ENCODE measurements at regions not wholly inside any gene's neighbourhood (a gene's known extent, or its start where the extent isn't known, plus 50 kb on each side); places are given as distances from the start of the nearest gene placed in this dataset.
"Not testable (repeated sequence)": the region's sequence is repeated elsewhere in the genome, so short reads cannot be mapped to it uniquely, and the experiment has no call there.

- intact Hi-C loops (cut with DNase I): no loop called here
- ATAC-seq (no peak), DNase-seq (ENCODE audit: missing footprints) (no peak)
Measured at GRCh38 chr2:194723446-194723845, 933.6 kb upstream of the SLC39A10 start.

- no peak for DNase-seq (ENCODE audit: missing footprints)
- ATAC-seq: no peak
- intact Hi-C loops (cut with DNase I): no loop called here
Measured at GRCh38 chr2:194721227-194721626, 935.8 kb upstream of the SLC39A10 start.

GRCh38 chr2:194720462-194720861 is 936.6 kb upstream of the SLC39A10 start:
- intact Hi-C loops (cut with DNase I): no loop called here
- DNase-seq (ENCODE audit: missing footprints): no peak
- no peak for ATAC-seq

- ATAC-seq (no peak), DNase-seq (ENCODE audit: missing footprints) (no peak)
- intact Hi-C loops (cut with DNase I): no loop called here
Measured at GRCh38 chr2:194718881-194719280, 938.1 kb upstream of the SLC39A10 start.

- ATAC-seq: no peak
- DNase-seq (ENCODE audit: missing footprints): no peak
- intact Hi-C loops (cut with DNase I): no loop called here
Measured at GRCh38 chr2:194714541-194714940, 942.5 kb upstream of the SLC39A10 start.

GRCh38 chr2:194709840-194710239 is 947.2 kb upstream of the SLC39A10 start:
- DNase-seq (ENCODE audit: missing footprints) (no peak), ATAC-seq (no peak)
- intact Hi-C loops (cut with DNase I): no loop called here

- ATAC-seq: no peak
- intact Hi-C loops (cut with DNase I): no loop called here
- no peak for DNase-seq (ENCODE audit: missing footprints)
Measured at GRCh38 chr2:194706179-194706578, 950.8 kb upstream of the SLC39A10 start.

GRCh38 chr2:194705398-194705797 is 951.6 kb upstream of the SLC39A10 start:
- no peak for ATAC-seq
- intact Hi-C loops (cut with DNase I): no loop called here
- DNase-seq (ENCODE audit: missing footprints): no peak

GRCh38 chr2:194700726-194701125 is 956.3 kb upstream of the SLC39A10 start:
- ATAC-seq (no peak), DNase-seq (ENCODE audit: missing footprints) (no peak)
- intact Hi-C loops (cut with DNase I): no loop called here

GRCh38 chr2:194700116-194700515 is 956.9 kb upstream of the SLC39A10 start:
- ATAC-seq (no peak), DNase-seq (ENCODE audit: missing footprints) (no peak)
- intact Hi-C loops (cut with DNase I): no loop called here

- DNase-seq (ENCODE audit: missing footprints): no peak
- intact Hi-C loops (cut with DNase I): no loop called here
- ATAC-seq: no peak
Measured at GRCh38 chr2:194698012-194698411, 959.0 kb upstream of the SLC39A10 start.

- intact Hi-C loops (cut with DNase I): no loop called here
Measured at GRCh38 chr2:194697439-194697838, 959.6 kb upstream of the SLC39A10 start.

GRCh38 chr2:194696690-194697089 is 960.3 kb upstream of the SLC39A10 start:
- no peak for DNase-seq (ENCODE audit: missing footprints)
- intact Hi-C loops (cut with DNase I): no loop called here

More at GRCh38 chr2:194697439-194697838, 959.6 kb upstream of the SLC39A10 start:
- no peak for DNase-seq (ENCODE audit: missing footprints)
- no peak for ATAC-seq

GRCh38 chr2:194686569-194686968 is 970.5 kb upstream of the SLC39A10 start:
- intact Hi-C loops (cut with DNase I): no loop called here
- DNase-seq (ENCODE audit: missing footprints): no peak
- ATAC-seq: no peak

More at GRCh38 chr2:194696690-194697089, 960.3 kb upstream of the SLC39A10 start:
- ATAC-seq: no peak

- DNase-seq (ENCODE audit: missing footprints): no peak
- intact Hi-C loops (cut with DNase I): no loop called here
- ATAC-seq: no peak
Measured at GRCh38 chr2:194674043-194674442, 983.0 kb upstream of the SLC39A10 start.

GRCh38 chr2:194672994-194673393 is 984.0 kb upstream of the SLC39A10 start:
- DNase-seq (ENCODE audit: missing footprints): no peak
- ATAC-seq: no peak
- intact Hi-C loops (cut with DNase I): no loop called here

GRCh38 chr2:194661431-194661830 is 995.6 kb upstream of the SLC39A10 start:
- DNase-seq (ENCODE audit: missing footprints) (no peak), ATAC-seq (no peak)
- intact Hi-C loops (cut with DNase I): no loop called here

GRCh38 chr2:194639057-194639456 is 1018.0 kb upstream of the SLC39A10 start:
- DNase-seq (ENCODE audit: missing footprints): peak; percentile 40
- ATAC-seq; intact Hi-C loops (cut with DNase I): not testable (repeated sequence)

GRCh38 chr2:194621945-194622344 is 1035.1 kb upstream of the SLC39A10 start:
- DNase-seq (ENCODE audit: missing footprints) (no peak), ATAC-seq (no peak)
- intact Hi-C loops (cut with DNase I): no loop called here

- ATAC-seq (no peak), DNase-seq (ENCODE audit: missing footprints) (no peak)
- intact Hi-C loops (cut with DNase I): no loop called here
Measured at GRCh38 chr2:194619366-194619765, 1037.7 kb upstream of the SLC39A10 start.

- intact Hi-C loops (cut with DNase I): no loop called here
- no peak for ATAC-seq
Measured at GRCh38 chr2:194618432-194618831, 1038.6 kb upstream of the SLC39A10 start.

GRCh38 chr2:194616334-194616733 is 1040.7 kb upstream of the SLC39A10 start:
- intact Hi-C loops (cut with DNase I): no loop called here
- DNase-seq (ENCODE audit: missing footprints) (no peak), ATAC-seq (no peak)

More at GRCh38 chr2:194618432-194618831, 1038.6 kb upstream of the SLC39A10 start:
- no peak for DNase-seq (ENCODE audit: missing footprints)

All from Right ventricle myocardium inferior (tissue), 1 donor.